Stomach (tissue), 4 donors: ENCODE measurements at regions not wholly inside any gene's neighbourhood (a gene's known extent, or its start where the extent isn't known, plus 50 kb on each side); places are given as distances from the start of the nearest gene placed in this dataset.

Experiments used
- POLR2A ChIP-seq, 4 donors: fragments of 450-650 bp; IDR thresholded peaks; one replicate each; pipeline ENCODE4 v1.6.1; 2016; ENCODE audit warnings: antibody characterized with exemption in 4 of 4, control low read depth in 2 of 4, mild to moderate bottlenecking in 1 of 4, moderate library complexity in 1 of 4
- POLR2AphosphoS5 ChIP-seq, 3 donors: sonication (generic); formaldehyde crosslinking; IDR thresholded peaks; one replicate each; pipeline ENCODE4 v1.6.1; 2016; ENCODE audit warnings: antibody characterized with exemption in 3 of 3
- TF ChIP-seq, protein P1 (sequence below), 7 experiments: fragments of 450-650 bp in 4 of 7; fragments of 200-600 bp in 3 of 7; sonication (generic) in 3 of 7; IDR thresholded peaks; one replicate each; pipeline ENCODE4 v1.5.1; 2016 to 2019; ENCODE audit warnings: antibody characterized with exemption in 7 of 7, control low read depth in 2 of 7, mild to moderate bottlenecking in 1 of 7

DNA sequence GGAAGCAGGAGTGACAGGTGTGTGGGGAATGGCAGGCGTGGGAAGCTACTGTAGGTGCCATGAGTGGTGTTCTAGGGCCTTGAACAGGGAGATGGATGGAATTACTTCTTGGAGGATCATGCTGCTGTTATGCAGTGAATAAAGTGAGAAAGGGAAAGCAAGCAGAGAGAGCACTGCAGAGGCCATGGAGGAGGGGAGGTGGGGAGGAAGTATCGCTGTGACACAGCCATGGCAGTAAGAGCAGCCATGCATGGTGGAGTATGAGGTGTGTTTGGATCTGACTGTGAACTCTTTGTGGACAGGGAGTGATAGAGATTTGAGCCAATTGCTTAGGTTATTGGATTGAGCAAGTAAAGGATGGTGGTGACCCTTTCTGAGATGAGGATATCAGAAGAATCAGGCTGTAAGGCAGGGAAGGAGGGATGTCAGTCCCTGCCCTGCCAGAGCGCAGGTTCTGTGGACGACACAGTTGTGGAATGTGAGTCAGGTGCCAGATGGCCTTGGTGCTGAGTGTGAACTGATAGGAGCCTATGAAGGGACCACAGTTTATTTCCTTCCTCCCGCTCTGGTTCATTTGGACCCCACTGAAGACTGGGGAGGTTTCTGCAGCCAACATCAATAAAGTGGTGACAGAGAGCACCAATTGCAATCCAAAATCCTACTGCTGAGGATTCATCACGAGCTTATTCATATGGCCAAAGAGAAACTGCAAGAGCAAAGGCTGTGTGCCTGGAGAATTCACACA lies 105.5 kb upstream of the TMEM72 start:
- TF ChIP-seq, protein P1, sequence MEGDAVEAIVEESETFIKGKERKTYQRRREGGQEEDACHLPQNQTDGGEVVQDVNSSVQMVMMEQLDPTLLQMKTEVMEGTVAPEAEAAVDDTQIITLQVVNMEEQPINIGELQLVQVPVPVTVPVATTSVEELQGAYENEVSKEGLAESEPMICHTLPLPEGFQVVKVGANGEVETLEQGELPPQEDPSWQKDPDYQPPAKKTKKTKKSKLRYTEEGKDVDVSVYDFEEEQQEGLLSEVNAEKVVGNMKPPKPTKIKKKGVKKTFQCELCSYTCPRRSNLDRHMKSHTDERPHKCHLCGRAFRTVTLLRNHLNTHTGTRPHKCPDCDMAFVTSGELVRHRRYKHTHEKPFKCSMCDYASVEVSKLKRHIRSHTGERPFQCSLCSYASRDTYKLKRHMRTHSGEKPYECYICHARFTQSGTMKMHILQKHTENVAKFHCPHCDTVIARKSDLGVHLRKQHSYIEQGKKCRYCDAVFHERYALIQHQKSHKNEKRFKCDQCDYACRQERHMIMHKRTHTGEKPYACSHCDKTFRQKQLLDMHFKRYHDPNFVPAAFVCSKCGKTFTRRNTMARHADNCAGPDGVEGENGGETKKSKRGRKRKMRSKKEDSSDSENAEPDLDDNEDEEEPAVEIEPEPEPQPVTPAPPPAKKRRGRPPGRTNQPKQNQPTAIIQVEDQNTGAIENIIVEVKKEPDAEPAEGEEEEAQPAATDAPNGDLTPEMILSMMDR (IDR thresholded peaks at IDR 0.05), result no peak
- TF ChIP-seq POLR2AphosphoS5 (IDR thresholded peaks at IDR 0.05) (no peak), POLR2A (IDR thresholded peaks at IDR 0.05) (no peak)
